ENCODE measurements at regions not wholly inside any gene's neighbourhood (a gene's known extent, or its start where the extent isn't known, plus 50 kb on each side); places are given as distances from the start of the nearest gene placed in this dataset.

GRCh38 chr1:188670837-188671236 lies 1806.8 kb downstream of the BRINP3 start:
- TF ChIP-seq CTCF (conservative IDR thresholded peaks at IDR 0.05) (no peak), EZH2 (IDR thresholded peaks at IDR 0.05; ENCODE audit: low read depth) (no peak)

Measured in PC-9 (cell line).